ENCODE measurements at regions not wholly inside any gene's neighbourhood (a gene's known extent, or its start where the extent isn't known, plus 50 kb on each side); places are given as distances from the start of the nearest gene placed in this dataset.
A peak's percentile ranks its signal among the peaks of the same experiment; 100 is the strongest.

- no peak overlapping the region for H3K27ac ChIP-seq (ENCODE audit: insufficient read depth in 1 of 2, low read depth in 1 of 2, low read length in 2 of 2, poor library complexity in 1 of 2, severe bottlenecking in 2 of 2)
- DNase-seq, result peak; percentile 1 to 15 (median 4)
- ChIA-PET CTCF (interaction anchor here (0.8 to 1.0 kb wide), 2 partner anchors 542 to 705 kb away, joined by 3 read pairs; no protein-coding TSS in a partner anchor), POLR2A (no interaction called here)
- H3K27me3 ChIP-seq (replicated peaks in 2 of 5; ENCODE audit: control insufficient read depth in 4 of 5, insufficient read depth in 5 of 5, low read length in 4 of 5), result no peaks in the 10 kb centered on the region
- no peak overlapping the region for H3K4me3 ChIP-seq (ENCODE audit: control insufficient read depth in 1 of 7, extremely low read depth in 1 of 7, insufficient read depth in 4 of 7, low read depth in 2 of 7, low read length in 6 of 7)
- WGBS (ENCODE audit: insufficient coverage), result 68% methylated on average over 5 of the region's 5 CpGs
- no peaks in the 10 kb centered on the region for H3K9me3 ChIP-seq (ENCODE audit: control extremely low read depth in 1 of 5, control insufficient read depth in 4 of 5, insufficient read depth in 2 of 5, low read depth in 1 of 5, low read length in 4 of 5)
- no peaks in the 10 kb centered on the region for H3K4me1 ChIP-seq (ENCODE audit: control extremely low read depth in 1 of 4, control insufficient read depth in 4 of 4, insufficient read depth in 4 of 4, low read length in 3 of 4)
- no peaks in the 10 kb centered on the region for H3K36me3 ChIP-seq (ENCODE audit: control insufficient read depth in 4 of 4, insufficient read depth in 4 of 4, low read length in 3 of 4)
Observed at GRCh38 chr2:49490710-49491109, 336.4 kb upstream of the FSHR start.

- ChIA-PET POLR2A (no interaction called here), CTCF (no interaction called here)
- no peak for DNase-seq
- Histone ChIP-seq H3K36me3 (ENCODE audit: control insufficient read depth in 4 of 4, insufficient read depth in 4 of 4, low read length in 3 of 4) (no peaks in the 10 kb centered on the region), H3K4me3 (ENCODE audit: control insufficient read depth in 1 of 7, extremely low read depth in 1 of 7, insufficient read depth in 4 of 7, low read depth in 2 of 7, low read length in 6 of 7) (no peak overlapping the region), H3K27ac (ENCODE audit: insufficient read depth in 1 of 2, low read depth in 1 of 2, low read length in 2 of 2, poor library complexity in 1 of 2, severe bottlenecking in 2 of 2) (no peak overlapping the region), H3K4me1 (ENCODE audit: control extremely low read depth in 1 of 4, control insufficient read depth in 4 of 4, insufficient read depth in 4 of 4, low read length in 3 of 4) (no peaks in the 10 kb centered on the region), H3K27me3 (replicated peaks in 2 of 5; ENCODE audit: control insufficient read depth in 4 of 5, insufficient read depth in 5 of 5, low read length in 4 of 5) (no peaks in the 10 kb centered on the region), H3K9me3 (ENCODE audit: control extremely low read depth in 1 of 5, control insufficient read depth in 4 of 5, insufficient read depth in 2 of 5, low read depth in 1 of 5, low read length in 4 of 5) (no peaks in the 10 kb centered on the region)
- no CpG with 5 or more reads among the region's 1 CpG for WGBS (ENCODE audit: insufficient coverage)
Observed at GRCh38 chr2:49487139-49487538, 332.8 kb upstream of the FSHR start.

- H3K36me3 ChIP-seq (ENCODE audit: control insufficient read depth in 4 of 4, insufficient read depth in 4 of 4, low read length in 3 of 4), result no peaks in the 10 kb centered on the region
- peaks cover 0 to 1% (median 0%) of the 10 kb centered on the region in 5 experiments for H3K9me3 ChIP-seq (ENCODE audit: control extremely low read depth in 1 of 5, control insufficient read depth in 4 of 5, insufficient read depth in 2 of 5, low read depth in 1 of 5, low read length in 4 of 5)
- ChIA-PET POLR2A (no interaction called here), CTCF (no interaction called here)
- WGBS (ENCODE audit: insufficient coverage), result no CpG with 5 or more reads among the region's 1 CpG
- H3K4me3 ChIP-seq (ENCODE audit: control insufficient read depth in 1 of 7, extremely low read depth in 1 of 7, insufficient read depth in 4 of 7, low read depth in 2 of 7, low read length in 6 of 7), result no peak overlapping the region
- no peak for DNase-seq
- no peaks in the 10 kb centered on the region for H3K27me3 ChIP-seq (replicated peaks in 2 of 5; ENCODE audit: control insufficient read depth in 4 of 5, insufficient read depth in 5 of 5, low read length in 4 of 5)
- no peak overlapping the region for H3K27ac ChIP-seq (ENCODE audit: insufficient read depth in 1 of 2, low read depth in 1 of 2, low read length in 2 of 2, poor library complexity in 1 of 2, severe bottlenecking in 2 of 2)
- no peaks in the 10 kb centered on the region for H3K4me1 ChIP-seq (ENCODE audit: control extremely low read depth in 1 of 4, control insufficient read depth in 4 of 4, insufficient read depth in 4 of 4, low read length in 3 of 4)
Observed at GRCh38 chr2:49480520-49480919, 326.2 kb upstream of the FSHR start.

GRCh38 chr2:49465157-49465831, 311.0 kb upstream of the FSHR start:
- ChIA-PET CTCF (no interaction called here), POLR2A (no interaction called here)
- H3K9me3 ChIP-seq (ENCODE audit: control extremely low read depth in 1 of 5, control insufficient read depth in 4 of 5, insufficient read depth in 2 of 5, low read depth in 1 of 5, low read length in 4 of 5), result no peaks in the 10 kb centered on the region
- H3K4me1 ChIP-seq (ENCODE audit: control extremely low read depth in 1 of 4, control insufficient read depth in 4 of 4, insufficient read depth in 4 of 4, low read length in 3 of 4), result no peaks in the 10 kb centered on the region
- WGBS (ENCODE audit: insufficient coverage), result no CpG with 5 or more reads among the region's 1 CpG
- H3K27ac ChIP-seq (ENCODE audit: insufficient read depth in 1 of 2, low read depth in 1 of 2, low read length in 2 of 2, poor library complexity in 1 of 2, severe bottlenecking in 2 of 2), result no peak overlapping the region
- H3K4me3 ChIP-seq (ENCODE audit: control insufficient read depth in 1 of 7, extremely low read depth in 1 of 7, insufficient read depth in 4 of 7, low read depth in 2 of 7, low read length in 6 of 7), result no peak overlapping the region
- no peaks in the 10 kb centered on the region for H3K36me3 ChIP-seq (ENCODE audit: control insufficient read depth in 4 of 4, insufficient read depth in 4 of 4, low read length in 3 of 4)
- DNase-seq, result no peak
- no peaks in the 10 kb centered on the region for H3K27me3 ChIP-seq (replicated peaks in 2 of 5; ENCODE audit: control insufficient read depth in 4 of 5, insufficient read depth in 5 of 5, low read length in 4 of 5)

GRCh38 chr2:49459314-49459993, 305.1 kb upstream of the FSHR start:
- H3K9me3 ChIP-seq (ENCODE audit: control extremely low read depth in 1 of 5, control insufficient read depth in 4 of 5, insufficient read depth in 2 of 5, low read depth in 1 of 5, low read length in 4 of 5), result no peaks in the 10 kb centered on the region

GRCh38 chr2:49444005-49444404, 289.7 kb upstream of the FSHR start:
- Histone ChIP-seq H3K27me3 (replicated peaks in 2 of 5; ENCODE audit: control insufficient read depth in 4 of 5, insufficient read depth in 5 of 5, low read length in 4 of 5) (no peaks in the 10 kb centered on the region), H3K9me3 (ENCODE audit: control extremely low read depth in 1 of 5, control insufficient read depth in 4 of 5, insufficient read depth in 2 of 5, low read depth in 1 of 5, low read length in 4 of 5) (no peaks in the 10 kb centered on the region), H3K27ac (ENCODE audit: insufficient read depth in 1 of 2, low read depth in 1 of 2, low read length in 2 of 2, poor library complexity in 1 of 2, severe bottlenecking in 2 of 2) (no peak overlapping the region), H3K36me3 (ENCODE audit: control insufficient read depth in 4 of 4, insufficient read depth in 4 of 4, low read length in 3 of 4) (no peaks in the 10 kb centered on the region), H3K4me1 (ENCODE audit: control extremely low read depth in 1 of 4, control insufficient read depth in 4 of 4, insufficient read depth in 4 of 4, low read length in 3 of 4) (no peaks in the 10 kb centered on the region), H3K4me3 (ENCODE audit: control insufficient read depth in 1 of 7, extremely low read depth in 1 of 7, insufficient read depth in 4 of 7, low read depth in 2 of 7, low read length in 6 of 7) (no peak overlapping the region)
- POLR2A ChIA-PET, result no interaction called here
- DNase-seq, result no peak
- 83% methylated on average over 3 of the region's 3 CpGs for WGBS (ENCODE audit: insufficient coverage)
- CTCF ChIA-PET, result no interaction called here

More at GRCh38 chr2:49459314-49459993, 305.1 kb upstream of the FSHR start:
- H3K27ac ChIP-seq (ENCODE audit: insufficient read depth in 1 of 2, low read depth in 1 of 2, low read length in 2 of 2, poor library complexity in 1 of 2, severe bottlenecking in 2 of 2), result no peak overlapping the region
- ChIA-PET POLR2A (no interaction called here), CTCF (no interaction called here)
- WGBS (ENCODE audit: insufficient coverage), result 100% methylated on average over 1 of the region's 3 CpGs
- no peak overlapping the region for H3K4me3 ChIP-seq (ENCODE audit: control insufficient read depth in 1 of 7, extremely low read depth in 1 of 7, insufficient read depth in 4 of 7, low read depth in 2 of 7, low read length in 6 of 7)
- no peaks in the 10 kb centered on the region for H3K27me3 ChIP-seq (replicated peaks in 2 of 5; ENCODE audit: control insufficient read depth in 4 of 5, insufficient read depth in 5 of 5, low read length in 4 of 5)
- H3K4me1 ChIP-seq (ENCODE audit: control extremely low read depth in 1 of 4, control insufficient read depth in 4 of 4, insufficient read depth in 4 of 4, low read length in 3 of 4), result no peaks in the 10 kb centered on the region
- no peaks in the 10 kb centered on the region for H3K36me3 ChIP-seq (ENCODE audit: control insufficient read depth in 4 of 4, insufficient read depth in 4 of 4, low read length in 3 of 4)
- no peak for DNase-seq

GRCh38 chr2:49426996-49427395, 272.7 kb upstream of the FSHR start:
- Histone ChIP-seq H3K9me3 (ENCODE audit: control extremely low read depth in 1 of 5, control insufficient read depth in 4 of 5, insufficient read depth in 2 of 5, low read depth in 1 of 5, low read length in 4 of 5) (no peaks in the 10 kb centered on the region), H3K4me3 (ENCODE audit: control insufficient read depth in 1 of 7, extremely low read depth in 1 of 7, insufficient read depth in 4 of 7, low read depth in 2 of 7, low read length in 6 of 7) (no peak overlapping the region), H3K4me1 (ENCODE audit: control extremely low read depth in 1 of 4, control insufficient read depth in 4 of 4, insufficient read depth in 4 of 4, low read length in 3 of 4) (no peaks in the 10 kb centered on the region), H3K36me3 (ENCODE audit: control insufficient read depth in 4 of 4, insufficient read depth in 4 of 4, low read length in 3 of 4) (no peaks in the 10 kb centered on the region), H3K27ac (ENCODE audit: insufficient read depth in 1 of 2, low read depth in 1 of 2, low read length in 2 of 2, poor library complexity in 1 of 2, severe bottlenecking in 2 of 2) (no peak overlapping the region), H3K27me3 (replicated peaks in 2 of 5; ENCODE audit: control insufficient read depth in 4 of 5, insufficient read depth in 5 of 5, low read length in 4 of 5) (no peaks in the 10 kb centered on the region)
- ChIA-PET POLR2A (no interaction called here), CTCF (no interaction called here)
- DNase-seq, result no peak
- WGBS (ENCODE audit: insufficient coverage), result 93% methylated on average over 3 of the region's 4 CpGs

All from common myeloid progenitor, CD34-positive (primary cell).